WERI-Rb-1 (cell line): ENCODE measurements at regions not wholly inside any gene's neighbourhood (a gene's known extent, or its start where the extent isn't known, plus 50 kb on each side); places are given as distances from the start of the nearest gene placed in this dataset.

Experiments
- DNase-seq: peaks from one replicate; pipeline ENCODE4 v3.0.0-alpha.2; 2020
- H3K27ac ChIP-seq: fragments of 250-450 bp; sonication (Bioruptor Pico); 2 replicates; pipeline ENCODE4 v1.5.1; 2020; ENCODE audit warnings: mild to moderate bottlenecking, moderate library complexity
- H3K27me3 ChIP-seq: fragments of 250-450 bp; sonication (Bioruptor Pico); 2 replicates; pipeline ENCODE4 v1.5.1; 2021; ENCODE audit warnings: mild to moderate bottlenecking, low read depth, moderate library complexity; ENCODE audit not compliant: insufficient read depth, severe bottlenecking
- H3K36me3 ChIP-seq: fragments of 250-450 bp; sonication (Bioruptor Pico); 2 replicates; pipeline ENCODE4 v1.5.1; 2020; ENCODE audit warnings: mild to moderate bottlenecking, moderate library complexity
- H3K4me3 ChIP-seq: 2 replicates; pipeline ENCODE4 v1.5.1; 2011; ENCODE audit warnings: low read depth, mild to moderate bottlenecking, control low read depth, low read length
- H3K9me3 ChIP-seq: fragments of 250-450 bp; sonication (Bioruptor Pico); 2 replicates; pipeline ENCODE4 v1.5.1; 2021; ENCODE audit warnings: mild to moderate bottlenecking, moderate library complexity; ENCODE audit not compliant: severe bottlenecking
- CTCF ChIP-seq: IDR thresholded peaks from 2 replicates; pipeline ENCODE4 v1.5.1; 2011; ENCODE audit warnings: low read depth, mild to moderate bottlenecking, control low read depth, inconsistent platforms, low read length

DNA sequence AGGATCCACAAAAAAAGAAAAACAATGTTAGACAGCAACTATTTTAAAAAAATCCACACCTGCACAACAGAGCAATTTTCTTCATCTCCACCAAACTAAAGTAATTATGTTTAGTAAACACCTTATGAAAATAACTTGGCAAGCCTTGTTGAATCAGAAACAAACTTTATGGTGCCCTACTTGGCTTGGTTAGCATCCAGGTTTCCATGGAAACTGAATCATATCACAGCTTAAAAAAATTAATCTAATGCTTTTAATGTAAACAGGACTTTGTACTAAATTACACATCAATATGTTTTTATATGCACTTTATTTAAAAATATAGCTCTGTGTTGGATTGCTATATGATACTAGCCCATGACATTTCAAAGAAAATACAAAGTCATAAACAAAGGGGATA lies 1882.4 kb downstream of the SUCLG1 start:
- Histone ChIP-seq H3K36me3 (no peaks in the 10 kb centered on the region), H3K4me3 (no peak overlapping the region), H3K27ac (no peak overlapping the region), H3K27me3 (no peaks in the 10 kb centered on the region), H3K9me3 (peaks cover 4% of the 10 kb centered on the region)
- no peak for DNase-seq
- TF ChIP-seq CTCF, result no peak

GRCh38 chr2:82539280-82539621 lies 1919.8 kb downstream of the SUCLG1 start:
- no peak overlapping the region for H3K4me3 ChIP-seq
- no peak for DNase-seq
- no peaks in the 10 kb centered on the region for H3K36me3 ChIP-seq
- no peak for TF ChIP-seq CTCF
- H3K27me3 ChIP-seq, result no peaks in the 10 kb centered on the region
- no peak overlapping the region for H3K27ac ChIP-seq
- no peaks in the 10 kb centered on the region for H3K9me3 ChIP-seq

- no peak for TF ChIP-seq CTCF
- no peak for DNase-seq
- Histone ChIP-seq H3K27me3 (no peaks in the 10 kb centered on the region), H3K4me3 (no peak overlapping the region), H3K9me3 (no peaks in the 10 kb centered on the region), H3K36me3 (no peaks in the 10 kb centered on the region), H3K27ac (no peak overlapping the region)
These were observed 1920.3 kb downstream of the SUCLG1 start for GRCh38 chr2:82538590-82539279.

DNA sequence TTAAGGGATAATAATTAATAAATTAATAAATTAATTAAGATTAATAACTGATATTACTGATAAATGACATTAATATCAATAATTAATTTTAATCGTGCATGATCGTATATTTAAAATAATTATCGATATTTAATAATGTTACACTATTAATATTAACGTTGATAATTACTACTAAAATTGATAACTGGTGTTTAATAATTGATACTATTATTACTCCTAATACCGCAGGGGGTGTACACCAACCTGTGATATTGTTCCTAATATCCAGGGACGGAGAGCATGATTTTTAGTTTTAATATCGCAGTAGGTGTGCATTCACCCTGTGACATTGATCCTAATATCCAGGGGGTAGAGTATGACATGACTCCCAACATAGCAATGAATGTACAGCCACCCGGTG lies 1930.8 kb downstream of the SUCLG1 start:
- Histone ChIP-seq H3K9me3 (no peaks in the 10 kb centered on the region), H3K4me3 (no peak overlapping the region), H3K27me3 (no peaks in the 10 kb centered on the region), H3K36me3 (no peaks in the 10 kb centered on the region), H3K27ac (no peak overlapping the region)
- no peak for DNase-seq
- no peak for TF ChIP-seq CTCF

GRCh38 chr2:82527124-82527523 lies 1932.0 kb downstream of the SUCLG1 start:
- H3K4me3 ChIP-seq, result no peak overlapping the region
- H3K27me3 ChIP-seq, result no peaks in the 10 kb centered on the region
- H3K27ac ChIP-seq, result no peak overlapping the region
- TF ChIP-seq CTCF, result no peak
- no peak for DNase-seq
- no peaks in the 10 kb centered on the region for H3K9me3 ChIP-seq
- no peaks in the 10 kb centered on the region for H3K36me3 ChIP-seq

DNA sequence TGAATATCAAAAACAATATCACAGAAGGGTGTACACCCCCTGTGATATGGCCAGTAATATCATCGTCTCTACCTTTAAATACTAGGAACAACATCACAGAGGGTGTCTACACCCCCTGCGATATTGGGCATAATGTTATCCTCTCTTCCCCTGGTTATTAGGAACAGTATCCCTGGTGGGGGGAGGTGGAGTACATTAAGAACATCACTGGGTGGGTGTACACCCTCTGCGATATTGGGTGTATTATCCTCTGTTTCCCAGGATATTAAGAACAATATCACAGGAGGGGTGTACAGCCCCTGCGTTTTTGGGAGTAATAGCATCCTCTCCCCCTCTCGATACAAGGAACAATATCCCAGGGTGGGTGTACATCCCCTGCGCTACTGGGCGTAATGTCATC lies 1932.8 kb downstream of the SUCLG1 start:
- TF ChIP-seq CTCF, result no peak

More for the DNA sequence above, 1932.8 kb downstream of the SUCLG1 start:
- no peaks in the 10 kb centered on the region for H3K27me3 ChIP-seq
- no peak for DNase-seq
- no peaks in the 10 kb centered on the region for H3K36me3 ChIP-seq
- H3K4me3 ChIP-seq, result no peak overlapping the region
- no peak overlapping the region for H3K27ac ChIP-seq
- no peaks in the 10 kb centered on the region for H3K9me3 ChIP-seq
